ENCODE measurements at regions not wholly inside any gene's neighbourhood (a gene's known extent, or its start where the extent isn't known, plus 50 kb on each side); places are given as distances from the start of the nearest gene placed in this dataset.

DNA sequence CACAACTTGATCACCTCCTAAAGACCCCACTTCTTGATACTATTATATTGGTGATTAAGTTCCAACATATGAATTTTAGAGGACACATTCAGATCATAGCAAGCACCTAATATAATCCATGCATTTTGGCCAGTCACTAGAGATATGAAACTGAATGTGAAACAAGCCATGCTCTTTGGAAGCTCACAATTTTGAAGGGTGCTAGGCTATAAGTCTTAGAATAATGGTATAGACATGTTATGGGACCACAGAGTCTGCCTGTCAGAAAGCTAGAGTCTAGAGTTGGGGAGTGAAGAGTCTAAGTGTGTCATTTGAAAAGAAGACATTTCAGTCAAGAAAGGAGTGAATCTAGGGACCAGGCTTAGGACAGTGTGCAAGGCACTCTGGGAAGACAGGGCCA, 186.4 kb upstream of the SLC24A5 start:
- ATAC-seq (replicated peaks in 1 of 4), result no peak

DNA sequence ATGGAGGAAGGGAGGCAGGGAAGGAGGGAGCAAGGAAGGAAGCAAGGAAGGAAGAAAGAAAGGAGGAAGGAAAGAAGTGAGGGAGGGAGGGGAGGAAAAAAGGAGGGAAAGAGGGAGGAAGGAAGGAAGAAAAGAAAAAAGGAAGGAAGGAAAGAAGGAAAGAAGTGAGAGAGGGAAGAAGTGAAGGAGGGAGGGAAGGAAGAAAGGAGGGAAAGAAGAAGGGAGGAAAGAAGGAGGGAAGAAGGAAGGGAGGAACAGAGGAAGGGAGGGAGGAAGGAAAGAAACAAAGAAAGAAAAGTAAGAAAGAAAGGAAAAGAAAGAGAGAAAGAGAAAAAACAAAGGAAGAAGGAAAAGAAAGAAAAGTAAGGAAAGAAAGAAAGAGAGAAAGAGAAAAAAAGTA, 183.0 kb upstream of the SLC24A5 start:
- Mint-ChIP-seq H3K9me3 (peaks cover 0 to 8% (median 0%) of the 10 kb centered on the region in 3 donors), H3K4me1 (no peaks in the 10 kb centered on the region), H3K27ac (no peak overlapping the region), H3K27me3 (peaks cover 10 to 12% of the 10 kb centered on the region in 2 donors), H3K4me3 (no peak overlapping the region), H3K36me3 (no peaks in the 10 kb centered on the region)
- POLR2A ChIA-PET, result no interaction called here
- H3K9me3 ChIP-seq, result no peaks in the 10 kb centered on the region
- no peaks in the 10 kb centered on the region for H3K27me3 ChIP-seq (replicated peaks in 1 of 2; ENCODE audit: control insufficient read depth in 2 of 2, extremely low read depth in 1 of 2, insufficient read depth in 2 of 2, low read length in 1 of 2)
- no peaks in the 10 kb centered on the region for H3K4me1 ChIP-seq (ENCODE audit: control insufficient read depth in 1 of 2, extremely low read depth in 1 of 2, insufficient read depth in 2 of 2, low read length in 2 of 2)
- no peak overlapping the region for H3K27ac ChIP-seq (ENCODE audit: low read length)
- ATAC-seq (replicated peaks in 1 of 4), result no peak
- H3K36me3 ChIP-seq (ENCODE audit: control insufficient read depth in 2 of 2, extremely low read depth in 1 of 2, insufficient read depth in 1 of 2, low read length in 1 of 2), result no peaks in the 10 kb centered on the region
- CTCF ChIA-PET, result no interaction called here
- no peak for DNase-seq
- no peak overlapping the region for H3K4me3 ChIP-seq (ENCODE audit: control insufficient read depth in 1 of 2, extremely low read depth in 1 of 2, low read length in 1 of 2)

More for the DNA sequence above, 186.4 kb upstream of the SLC24A5 start:
- Mint-ChIP-seq H3K27me3 (peaks cover 13 to 21% of the 10 kb centered on the region in 2 donors), H3K9me3 (peaks cover 0 to 11% (median 0%) of the 10 kb centered on the region in 3 donors), H3K4me3 (no peak overlapping the region), H3K4me1 (no peaks in the 10 kb centered on the region), H3K27ac (no peak overlapping the region), H3K36me3 (no peaks in the 10 kb centered on the region)
- ChIA-PET POLR2A (no interaction called here), CTCF (no interaction called here)
- Histone ChIP-seq H3K36me3 (ENCODE audit: control insufficient read depth in 2 of 2, extremely low read depth in 1 of 2, insufficient read depth in 1 of 2, low read length in 1 of 2) (no peaks in the 10 kb centered on the region), H3K4me3 (ENCODE audit: control insufficient read depth in 1 of 2, extremely low read depth in 1 of 2, low read length in 1 of 2) (no peak overlapping the region), H3K9me3 (no peaks in the 10 kb centered on the region), H3K4me1 (ENCODE audit: control insufficient read depth in 1 of 2, extremely low read depth in 1 of 2, insufficient read depth in 2 of 2, low read length in 2 of 2) (no peaks in the 10 kb centered on the region), H3K27ac (ENCODE audit: low read length) (no peak overlapping the region), H3K27me3 (replicated peaks in 1 of 2; ENCODE audit: control insufficient read depth in 2 of 2, extremely low read depth in 1 of 2, insufficient read depth in 2 of 2, low read length in 1 of 2) (no peaks in the 10 kb centered on the region)
- no peak for DNase-seq

GRCh38 chr15:47944637-47945288, 176.0 kb upstream of the SLC24A5 start:
- H3K4me1 ChIP-seq (ENCODE audit: control insufficient read depth in 1 of 2, extremely low read depth in 1 of 2, insufficient read depth in 2 of 2, low read length in 2 of 2), result no peaks in the 10 kb centered on the region
- ATAC-seq (replicated peaks in 1 of 4), result no peak
- Mint-ChIP-seq H3K27ac (no peak overlapping the region), H3K4me1 (no peaks in the 10 kb centered on the region), H3K4me3 (no peak overlapping the region), H3K36me3 (no peaks in the 10 kb centered on the region), H3K9me3 (peaks cover 0 to 4% (median 0%) of the 10 kb centered on the region in 3 donors), H3K27me3 (peaks cover 0 to 2% of the 10 kb centered on the region in 2 donors)
- ChIA-PET POLR2A (no interaction called here), CTCF (no interaction called here)
- no peaks in the 10 kb centered on the region for H3K9me3 ChIP-seq
- WGBS (ENCODE audit: insufficient coverage), result 100% methylated on average over 1 of the region's 5 CpGs
- H3K36me3 ChIP-seq (ENCODE audit: control insufficient read depth in 2 of 2, extremely low read depth in 1 of 2, insufficient read depth in 1 of 2, low read length in 1 of 2), result no peaks in the 10 kb centered on the region
- no peaks in the 10 kb centered on the region for H3K27me3 ChIP-seq (replicated peaks in 1 of 2; ENCODE audit: control insufficient read depth in 2 of 2, extremely low read depth in 1 of 2, insufficient read depth in 2 of 2, low read length in 1 of 2)
- no peak overlapping the region for H3K4me3 ChIP-seq (ENCODE audit: control insufficient read depth in 1 of 2, extremely low read depth in 1 of 2, low read length in 1 of 2)
- H3K27ac ChIP-seq (ENCODE audit: low read length), result no peak overlapping the region
- DNase-seq, result no peak

GRCh38 chr15:47945872-47946650, 174.7 kb upstream of the SLC24A5 start:
- DNase-seq (no peak), ATAC-seq (replicated peaks in 1 of 4) (no peak)
- H3K9me3 Mint-ChIP-seq, result peaks cover 0 to 4% (median 0%) of the 10 kb centered on the region in 3 donors
- no peak overlapping the region for H3K27ac Mint-ChIP-seq
- H3K36me3 Mint-ChIP-seq, result no peaks in the 10 kb centered on the region
- no peaks in the 10 kb centered on the region for H3K4me1 Mint-ChIP-seq
- ChIA-PET POLR2A (no interaction called here), CTCF (no interaction called here)
- peaks cover 0 to 2% of the 10 kb centered on the region in 2 donors for H3K27me3 Mint-ChIP-seq
- Histone ChIP-seq H3K4me3 (ENCODE audit: control insufficient read depth in 1 of 2, extremely low read depth in 1 of 2, low read length in 1 of 2) (no peak overlapping the region), H3K36me3 (ENCODE audit: control insufficient read depth in 2 of 2, extremely low read depth in 1 of 2, insufficient read depth in 1 of 2, low read length in 1 of 2) (no peaks in the 10 kb centered on the region), H3K27me3 (replicated peaks in 1 of 2; ENCODE audit: control insufficient read depth in 2 of 2, extremely low read depth in 1 of 2, insufficient read depth in 2 of 2, low read length in 1 of 2) (no peaks in the 10 kb centered on the region), H3K4me1 (ENCODE audit: control insufficient read depth in 1 of 2, extremely low read depth in 1 of 2, insufficient read depth in 2 of 2, low read length in 2 of 2) (no peaks in the 10 kb centered on the region), H3K9me3 (no peaks in the 10 kb centered on the region), H3K27ac (ENCODE audit: low read length) (no peak overlapping the region)
- no CpG with 5 or more reads among the region's 6 CpGs for WGBS (ENCODE audit: insufficient coverage)
- no peak overlapping the region for H3K4me3 Mint-ChIP-seq

GRCh38 chr15:47949815-47950214, 171.0 kb upstream of the SLC24A5 start:
- Mint-ChIP-seq H3K27ac (no peak overlapping the region), H3K4me1 (no peaks in the 10 kb centered on the region), H3K9me3 (peaks cover 0 to 4% (median 0%) of the 10 kb centered on the region in 3 donors), H3K36me3 (no peaks in the 10 kb centered on the region), H3K4me3 (no peak overlapping the region), H3K27me3 (peaks cover 0 to 2% of the 10 kb centered on the region in 2 donors)
- no peak for DNase-seq
- ATAC-seq (replicated peaks in 1 of 4), result no peak
- Histone ChIP-seq H3K27ac (ENCODE audit: low read length) (no peak overlapping the region), H3K36me3 (ENCODE audit: control insufficient read depth in 2 of 2, extremely low read depth in 1 of 2, insufficient read depth in 1 of 2, low read length in 1 of 2) (no peaks in the 10 kb centered on the region), H3K27me3 (replicated peaks in 1 of 2; ENCODE audit: control insufficient read depth in 2 of 2, extremely low read depth in 1 of 2, insufficient read depth in 2 of 2, low read length in 1 of 2) (no peaks in the 10 kb centered on the region), H3K4me3 (ENCODE audit: control insufficient read depth in 1 of 2, extremely low read depth in 1 of 2, low read length in 1 of 2) (no peak overlapping the region), H3K4me1 (ENCODE audit: control insufficient read depth in 1 of 2, extremely low read depth in 1 of 2, insufficient read depth in 2 of 2, low read length in 2 of 2) (no peaks in the 10 kb centered on the region), H3K9me3 (no peaks in the 10 kb centered on the region)
- 83% methylated on average over 3 of the region's 4 CpGs for WGBS (ENCODE audit: insufficient coverage)
- ChIA-PET POLR2A (no interaction called here), CTCF (no interaction called here)

DNA sequence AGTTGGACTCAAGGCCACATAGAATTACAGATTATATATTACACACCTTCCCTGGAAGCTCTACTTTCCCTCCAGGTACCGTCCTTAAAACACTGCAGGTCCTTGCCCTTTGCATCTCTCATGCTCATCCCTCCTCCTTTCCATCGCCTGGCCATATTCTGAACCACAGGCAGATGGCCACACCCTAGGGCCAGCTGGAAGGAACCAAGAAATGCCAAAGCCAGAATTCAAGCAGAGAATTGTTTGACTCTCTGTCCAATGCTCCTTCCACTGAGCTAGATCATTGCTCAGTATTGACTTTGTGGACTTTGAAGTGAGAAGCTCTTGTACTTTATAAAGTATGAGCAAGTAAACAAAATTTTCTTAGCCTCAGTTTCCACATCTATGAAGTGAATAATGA, 170.3 kb upstream of the SLC24A5 start:
- 82% methylated on average over 2 of the region's 2 CpGs for WGBS (ENCODE audit: insufficient coverage)
- H3K27me3 ChIP-seq (replicated peaks in 1 of 2; ENCODE audit: control insufficient read depth in 2 of 2, extremely low read depth in 1 of 2, insufficient read depth in 2 of 2, low read length in 1 of 2), result no peaks in the 10 kb centered on the region
- Mint-ChIP-seq H3K4me3 (no peak overlapping the region), H3K4me1 (no peaks in the 10 kb centered on the region), H3K27ac (no peak overlapping the region), H3K27me3 (peaks cover 0 to 2% of the 10 kb centered on the region in 2 donors), H3K9me3 (peaks cover 0 to 4% (median 0%) of the 10 kb centered on the region in 3 donors), H3K36me3 (no peaks in the 10 kb centered on the region)
- H3K36me3 ChIP-seq (ENCODE audit: control insufficient read depth in 2 of 2, extremely low read depth in 1 of 2, insufficient read depth in 1 of 2, low read length in 1 of 2), result no peaks in the 10 kb centered on the region
- ATAC-seq (replicated peaks in 1 of 4), result no peak
- no peaks in the 10 kb centered on the region for H3K9me3 ChIP-seq
- no peaks in the 10 kb centered on the region for H3K4me1 ChIP-seq (ENCODE audit: control insufficient read depth in 1 of 2, extremely low read depth in 1 of 2, insufficient read depth in 2 of 2, low read length in 2 of 2)
- CTCF ChIA-PET, result no interaction called here
- no peak for DNase-seq
- POLR2A ChIA-PET, result no interaction called here
- no peak overlapping the region for H3K27ac ChIP-seq (ENCODE audit: low read length)
- H3K4me3 ChIP-seq (ENCODE audit: control insufficient read depth in 1 of 2, extremely low read depth in 1 of 2, low read length in 1 of 2), result no peak overlapping the region

Measured in T-cell (primary cell).